AG09319 (cell line): ENCODE measurements at regions not wholly inside any gene's neighbourhood (a gene's known extent, or its start where the extent isn't known, plus 50 kb on each side); places are given as distances from the start of the nearest gene placed in this dataset.

Experiments
- DNase-seq: peaks from one replicate; pipeline ENCODE4 v3.0.0-alpha.2; 2010; ENCODE audit warnings: low read depth; ENCODE audit errors: extremely low read depth
- TF ChIP-seq, protein P1 (sequence below): IDR thresholded peaks from 2 replicates; pipeline ENCODE4 v1.5.1; 2011; ENCODE audit warnings: low read depth, mild to moderate bottlenecking, inconsistent platforms, low read length, moderate library complexity

GRCh38 chr2:217077831-217078407, 218.1 kb upstream of the TNP1 start:
- DNase-seq, result no peak
- TF ChIP-seq, protein P1, sequence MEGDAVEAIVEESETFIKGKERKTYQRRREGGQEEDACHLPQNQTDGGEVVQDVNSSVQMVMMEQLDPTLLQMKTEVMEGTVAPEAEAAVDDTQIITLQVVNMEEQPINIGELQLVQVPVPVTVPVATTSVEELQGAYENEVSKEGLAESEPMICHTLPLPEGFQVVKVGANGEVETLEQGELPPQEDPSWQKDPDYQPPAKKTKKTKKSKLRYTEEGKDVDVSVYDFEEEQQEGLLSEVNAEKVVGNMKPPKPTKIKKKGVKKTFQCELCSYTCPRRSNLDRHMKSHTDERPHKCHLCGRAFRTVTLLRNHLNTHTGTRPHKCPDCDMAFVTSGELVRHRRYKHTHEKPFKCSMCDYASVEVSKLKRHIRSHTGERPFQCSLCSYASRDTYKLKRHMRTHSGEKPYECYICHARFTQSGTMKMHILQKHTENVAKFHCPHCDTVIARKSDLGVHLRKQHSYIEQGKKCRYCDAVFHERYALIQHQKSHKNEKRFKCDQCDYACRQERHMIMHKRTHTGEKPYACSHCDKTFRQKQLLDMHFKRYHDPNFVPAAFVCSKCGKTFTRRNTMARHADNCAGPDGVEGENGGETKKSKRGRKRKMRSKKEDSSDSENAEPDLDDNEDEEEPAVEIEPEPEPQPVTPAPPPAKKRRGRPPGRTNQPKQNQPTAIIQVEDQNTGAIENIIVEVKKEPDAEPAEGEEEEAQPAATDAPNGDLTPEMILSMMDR, result no peak

DNA sequence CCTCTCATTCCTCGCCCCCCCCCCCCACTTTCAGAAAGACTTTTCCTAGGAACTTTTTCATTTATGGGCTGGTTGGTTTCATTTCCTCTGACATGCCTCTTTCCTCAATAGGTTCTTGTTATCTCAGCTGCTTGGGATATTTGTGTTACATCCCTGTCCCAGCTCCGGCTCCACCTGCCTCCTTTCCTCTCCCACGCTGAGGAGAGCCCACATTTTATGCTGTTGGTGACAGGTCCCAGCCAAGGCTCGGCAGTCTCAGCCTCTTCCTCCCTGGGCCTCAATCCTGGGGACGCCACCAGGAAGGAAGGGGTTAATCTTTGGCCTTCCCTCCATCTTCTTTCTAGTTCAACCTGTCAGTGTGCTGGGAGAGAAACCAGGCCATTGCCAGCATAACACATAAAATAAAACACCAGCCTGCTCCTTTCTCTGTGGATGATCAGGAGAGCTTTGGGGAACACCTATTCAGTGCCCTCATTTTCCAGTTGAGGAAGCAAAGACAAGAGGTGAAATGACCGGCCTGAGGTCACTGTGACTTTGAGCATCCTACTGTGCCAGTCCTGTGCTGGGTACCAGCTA, 216.9 kb upstream of the TNP1 start:
- TF ChIP-seq, protein P1, result no peak

GRCh38 chr2:217076058-217076435, 216.2 kb upstream of the TNP1 start:
- no peak for DNase-seq
- TF ChIP-seq, protein P1, result no peak

More for the DNA sequence above, 216.9 kb upstream of the TNP1 start:
- DNase-seq, result no peak

- no peak for DNase-seq
- TF ChIP-seq, protein P1, result no peak
Observed at GRCh38 chr2:217075268-217076057, 215.6 kb upstream of the TNP1 start.

DNA sequence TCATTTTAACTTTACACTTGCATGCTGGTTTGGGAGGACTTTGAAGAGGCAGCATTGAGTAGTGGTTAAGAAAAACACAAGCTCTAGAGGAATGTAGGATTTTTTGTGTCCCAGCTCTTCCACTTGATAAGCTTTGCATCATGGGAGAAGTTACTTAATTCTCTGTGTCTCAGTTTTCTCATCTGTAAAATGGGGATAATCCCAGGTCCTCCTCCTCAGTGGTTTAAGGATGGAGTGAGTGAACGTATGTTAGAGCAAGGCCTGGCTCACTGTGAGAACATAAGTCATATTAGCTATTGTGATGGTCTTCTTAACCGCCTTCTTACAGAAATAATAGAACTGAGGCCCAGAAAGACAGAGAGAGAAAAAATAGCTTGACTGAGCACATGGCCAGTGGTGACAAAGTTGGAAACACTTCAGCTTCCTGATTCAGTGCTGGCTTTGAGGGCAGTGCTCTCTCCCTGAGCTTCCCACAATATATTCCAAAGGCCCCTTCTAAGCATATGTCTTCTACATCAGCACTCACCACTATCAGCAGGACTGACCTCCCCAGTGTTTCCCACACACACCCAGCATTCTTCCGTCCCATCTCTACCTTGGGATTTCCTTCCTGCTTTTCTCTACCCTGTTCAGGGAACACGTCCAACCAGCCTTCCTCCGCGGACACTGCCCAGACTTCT, 214.9 kb upstream of the TNP1 start:
- DNase-seq, result no peak
- TF ChIP-seq, protein P1, result no peak

DNA sequence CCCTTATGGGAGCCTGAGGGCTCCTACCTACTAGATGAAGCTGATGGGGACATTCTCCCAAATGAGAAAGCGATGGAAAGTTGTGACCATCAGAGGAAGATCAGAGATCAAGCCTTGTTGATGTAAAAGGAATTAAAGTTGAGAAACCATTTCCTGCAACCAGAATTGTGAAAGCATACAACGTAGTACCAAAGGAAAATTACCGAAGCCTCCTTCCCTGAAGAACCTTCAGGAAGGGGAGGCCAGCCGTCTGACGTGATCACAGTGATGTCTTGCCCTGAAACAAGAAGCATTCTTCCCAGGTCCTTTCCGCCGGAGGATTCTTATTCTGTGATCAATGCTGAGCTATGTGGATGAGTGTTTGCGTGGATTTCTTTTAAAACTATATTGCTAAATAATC, 211.6 kb upstream of the TNP1 start:
- TF ChIP-seq, protein P1, result no peak
- no peak for DNase-seq

DNA sequence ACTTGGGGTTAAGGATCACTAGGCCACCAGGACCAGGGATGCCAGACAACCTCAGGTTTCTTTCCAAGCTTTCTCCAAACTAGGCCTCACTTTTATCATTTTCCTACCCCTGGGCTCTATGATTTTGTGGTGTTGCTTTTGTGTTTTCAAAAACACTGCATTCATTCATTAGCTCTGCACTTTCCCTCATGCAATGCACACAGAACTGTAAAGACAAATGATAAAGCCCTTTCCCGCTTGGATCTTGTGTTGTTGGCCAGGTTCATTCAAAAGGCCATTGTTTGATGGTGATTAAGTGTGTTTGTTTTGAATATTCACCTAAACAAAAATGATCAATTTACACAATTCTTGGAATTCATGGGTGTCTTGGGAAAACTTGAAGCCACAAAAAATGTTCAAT, 210.7 kb upstream of the TNP1 start:
- TF ChIP-seq, protein P1, result no peak

More for the DNA sequence above, 210.7 kb upstream of the TNP1 start:
- DNase-seq, result no peak
